CD4-positive, alpha-beta T cell (primary cell): ENCODE measurements at regions not wholly inside any gene's neighbourhood (a gene's known extent, or its start where the extent isn't known, plus 50 kb on each side); places are given as distances from the start of the nearest gene placed in this dataset.

Source experiments
- ATAC-seq: fragments of 200-7000 bp; cut with Tn5 transposase; one replicate; pipeline ENCODE4 v1.10.0; 2022; ENCODE audit warnings: mild to moderate bottlenecking; ENCODE audit not compliant: poor library complexity
- CTCF ChIA-PET: fragments of 350-600 bp; sonication (Branson Sonifier 250); formaldehyde crosslinking; loops from one replicate; lab custom pipeline; 2021; ENCODE audit warnings: antibody characterized with exemption, inconsistent platforms; lab: Charles Lee
- POLR2A ChIA-PET: fragments of 350-600 bp; sonication (Branson Sonifier 250); formaldehyde crosslinking; loops from one replicate; lab custom pipeline; 2021; ENCODE audit warnings: antibody characterized with exemption, inconsistent platforms; lab: Charles Lee
- DNase-seq, 14 experiments: peaks; one replicate each; pipeline ENCODE4 v3.0.0-alpha.2; 2013 to 2020; ENCODE audit warnings: mixed read lengths in 2 of 14
- H3K27ac ChIP-seq, 2 donors: one replicate each; pipeline versions ENCODE4 v1.5.1 to v1.7.0; 2013; ENCODE audit warnings: low read length in 2 of 2, low read depth in 1 of 2, mild to moderate bottlenecking in 1 of 2
- H3K27me3 ChIP-seq, 2 experiments: 1 replicate in 1 of 2; 2 replicates in 1 of 2; pipeline versions ENCODE4 v1.6.1 to v1.7.0; 2013; ENCODE audit warnings: low read length in 2 of 2, control low read depth in 1 of 2, mild to moderate bottlenecking in 1 of 2, moderate library complexity in 1 of 2; ENCODE audit not compliant: insufficient read depth in 2 of 2, control insufficient read depth in 1 of 2
- H3K36me3 ChIP-seq: one replicate; pipeline ENCODE4 v1.6.1; 2013; ENCODE audit warnings: low read length, control low read depth; ENCODE audit not compliant: insufficient read depth
- H3K4me1 ChIP-seq: one replicate; pipeline ENCODE4 v1.6.1; 2013; ENCODE audit warnings: low read length, control low read depth; ENCODE audit not compliant: insufficient read depth
- H3K4me3 ChIP-seq: one replicate; pipeline ENCODE4 v1.5.1; 2013; ENCODE audit warnings: mild to moderate bottlenecking, low read length, moderate library complexity
- H3K9me3 ChIP-seq, 2 experiments: 1 replicate in 1 of 2; 2 replicates in 1 of 2; pipeline versions ENCODE4 v1.6.1 to v1.7.0; 2013; ENCODE audit warnings: low read length in 2 of 2, mild to moderate bottlenecking in 2 of 2, control low read depth in 1 of 2, moderate library complexity in 1 of 2; ENCODE audit not compliant: control insufficient read depth in 1 of 2, insufficient read depth in 1 of 2
- H3K27ac Mint-ChIP-seq: one replicate; pipeline ENCODE4 v1.8.0; 2020; ENCODE audit warnings: mixed read lengths
- H3K27me3 Mint-ChIP-seq: one replicate; pipeline ENCODE4 v1.8.0; 2021; ENCODE audit warnings: mixed read lengths
- H3K36me3 Mint-ChIP-seq: one replicate; pipeline ENCODE4 v1.8.0; 2021; ENCODE audit warnings: low read depth, mixed read lengths
- H3K4me1 Mint-ChIP-seq: one replicate; pipeline ENCODE4 v1.8.0; 2021; ENCODE audit warnings: low read depth, mixed read lengths
- H3K4me3 Mint-ChIP-seq: one replicate; pipeline ENCODE4 v1.8.0; 2020; ENCODE audit warnings: mild to moderate bottlenecking, mixed read lengths
- H3K9me3 Mint-ChIP-seq: one replicate; pipeline ENCODE4 v1.8.0; 2020; ENCODE audit warnings: mixed read lengths
- intact Hi-C, 2 experiments: fragments of 100-400 bp; cut with DNase I in 1 of 2; cut with micrococcal nuclease in 1 of 2; formaldehyde crosslinking; loops; one replicate each; pipeline versions ENCODE4 v1.15.1 to v1.9.0; 2023 to 2025; cut with DNase I, micrococcal nuclease
- TF ChIP-seq, protein P1 (sequence below): fragments of 200-600 bp; IDR thresholded peaks from one replicate; pipeline ENCODE4 v1.8.0; 2022; ENCODE audit warnings: antibody characterized with exemption, mild to moderate bottlenecking

GRCh38 chr1:30476911-30477459 lies 246.4 kb downstream of the MATN1 start:
- H3K4me1 ChIP-seq: no peaks in the 10 kb centered on the region
- POLR2A ChIA-PET: no interaction called here
- no peak overlapping the region for H3K27ac ChIP-seq
- H3K27ac Mint-ChIP-seq: no peak overlapping the region
- H3K4me1 Mint-ChIP-seq: no peaks in the 10 kb centered on the region
- H3K36me3 Mint-ChIP-seq: no peaks in the 10 kb centered on the region
- no peak overlapping the region for H3K4me3 Mint-ChIP-seq
- intact Hi-C loops: no loop called here
- H3K9me3 ChIP-seq: peaks cover 17 to 30% of the 10 kb centered on the region in 2 experiments
- peaks cover 5% of the 10 kb centered on the region for H3K27me3 Mint-ChIP-seq
- H3K9me3 Mint-ChIP-seq: peaks cover 7% of the 10 kb centered on the region
- H3K27me3 ChIP-seq: no peaks in the 10 kb centered on the region
- CTCF ChIA-PET: no interaction called here
- no peak overlapping the region for H3K4me3 ChIP-seq
- no peak for DNase-seq
- H3K36me3 ChIP-seq: no peaks in the 10 kb centered on the region
- no peak for ATAC-seq
- TF ChIP-seq, protein P1, sequence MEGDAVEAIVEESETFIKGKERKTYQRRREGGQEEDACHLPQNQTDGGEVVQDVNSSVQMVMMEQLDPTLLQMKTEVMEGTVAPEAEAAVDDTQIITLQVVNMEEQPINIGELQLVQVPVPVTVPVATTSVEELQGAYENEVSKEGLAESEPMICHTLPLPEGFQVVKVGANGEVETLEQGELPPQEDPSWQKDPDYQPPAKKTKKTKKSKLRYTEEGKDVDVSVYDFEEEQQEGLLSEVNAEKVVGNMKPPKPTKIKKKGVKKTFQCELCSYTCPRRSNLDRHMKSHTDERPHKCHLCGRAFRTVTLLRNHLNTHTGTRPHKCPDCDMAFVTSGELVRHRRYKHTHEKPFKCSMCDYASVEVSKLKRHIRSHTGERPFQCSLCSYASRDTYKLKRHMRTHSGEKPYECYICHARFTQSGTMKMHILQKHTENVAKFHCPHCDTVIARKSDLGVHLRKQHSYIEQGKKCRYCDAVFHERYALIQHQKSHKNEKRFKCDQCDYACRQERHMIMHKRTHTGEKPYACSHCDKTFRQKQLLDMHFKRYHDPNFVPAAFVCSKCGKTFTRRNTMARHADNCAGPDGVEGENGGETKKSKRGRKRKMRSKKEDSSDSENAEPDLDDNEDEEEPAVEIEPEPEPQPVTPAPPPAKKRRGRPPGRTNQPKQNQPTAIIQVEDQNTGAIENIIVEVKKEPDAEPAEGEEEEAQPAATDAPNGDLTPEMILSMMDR: no peak

DNA sequence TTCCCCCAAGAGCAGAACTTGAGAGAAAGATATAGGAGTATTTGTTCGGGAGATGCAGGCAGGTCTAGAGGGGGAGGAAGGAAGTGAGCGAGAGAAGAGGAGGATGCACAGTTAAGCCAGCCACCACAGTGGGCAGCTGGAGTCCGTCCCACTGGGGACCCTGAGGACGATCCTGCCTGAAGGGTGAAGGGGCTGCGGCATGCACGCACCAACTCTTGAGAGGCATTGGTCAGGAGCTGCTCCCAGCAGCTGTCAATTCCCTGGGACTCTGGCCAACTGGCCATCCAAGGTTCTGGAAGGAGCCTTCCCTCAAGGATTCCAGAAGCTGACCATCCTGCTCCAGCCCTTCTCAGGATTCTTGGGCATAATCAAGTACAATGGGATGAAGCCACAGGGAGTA lies 246.9 kb downstream of the MATN1 start:
- Mint-ChIP-seq H3K27me3 (peaks cover 5% of the 10 kb centered on the region), H3K36me3 (no peaks in the 10 kb centered on the region), H3K4me1 (no peaks in the 10 kb centered on the region), H3K27ac (no peak overlapping the region), H3K9me3 (peaks cover 3% of the 10 kb centered on the region), H3K4me3 (no peak overlapping the region)
- ChIA-PET CTCF (no interaction called here), POLR2A (no interaction called here)
- Histone ChIP-seq H3K36me3 (no peaks in the 10 kb centered on the region), H3K4me1 (no peaks in the 10 kb centered on the region), H3K27ac (no peak overlapping the region), H3K27me3 (no peaks in the 10 kb centered on the region), H3K9me3 (peaks cover 11 to 25% of the 10 kb centered on the region in 2 experiments), H3K4me3 (no peak overlapping the region)
- TF ChIP-seq, protein P1: no peak
- intact Hi-C loops: no loop called here
- no peak for ATAC-seq
- DNase-seq: no peak

- ChIA-PET CTCF (no interaction called here), POLR2A (no interaction called here)
- peaks cover 3% of the 10 kb centered on the region for H3K9me3 Mint-ChIP-seq
- Histone ChIP-seq H3K27ac (no peak overlapping the region), H3K27me3 (no peaks in the 10 kb centered on the region), H3K9me3 (peaks cover 6 to 20% of the 10 kb centered on the region in 2 experiments), H3K4me3 (no peak overlapping the region), H3K4me1 (no peaks in the 10 kb centered on the region), H3K36me3 (no peaks in the 10 kb centered on the region)
- no peak overlapping the region for H3K4me3 Mint-ChIP-seq
- TF ChIP-seq, protein P1: no peak
- ATAC-seq: no peak
- H3K4me1 Mint-ChIP-seq: no peaks in the 10 kb centered on the region
- H3K27ac Mint-ChIP-seq: no peak overlapping the region
- H3K36me3 Mint-ChIP-seq: no peaks in the 10 kb centered on the region
- peaks cover 5% of the 10 kb centered on the region for H3K27me3 Mint-ChIP-seq
- intact Hi-C loops: no loop called here
- no peak for DNase-seq
Observed at GRCh38 chr1:30475966-30476365, 247.4 kb downstream of the MATN1 start.
